GM12878 (cell line): ENCODE measurements at regions not wholly inside any gene's neighbourhood (a gene's known extent, or its start where the extent isn't known, plus 50 kb on each side); places are given as distances from the start of the nearest gene placed in this dataset.

Source experiments
- LARP7 ChIP-seq: fragments of 450-650 bp; IDR thresholded peaks from 2 replicates; pipeline ENCODE4 v1.6.1; 2017; ENCODE audit warnings: mild to moderate bottlenecking
- SMARCA5 ChIP-seq: fragments of 450-650 bp; IDR thresholded peaks from 2 replicates; pipeline ENCODE4 v1.6.1; 2017; ENCODE audit warnings: mild to moderate bottlenecking
- TF ChIP-seq, protein P1 (sequence below): IDR thresholded peaks from 2 replicates; pipeline ENCODE4 v1.6.1; 2012; ENCODE audit warnings: low read depth, low read length, improper control_type of control experiment

DNA sequence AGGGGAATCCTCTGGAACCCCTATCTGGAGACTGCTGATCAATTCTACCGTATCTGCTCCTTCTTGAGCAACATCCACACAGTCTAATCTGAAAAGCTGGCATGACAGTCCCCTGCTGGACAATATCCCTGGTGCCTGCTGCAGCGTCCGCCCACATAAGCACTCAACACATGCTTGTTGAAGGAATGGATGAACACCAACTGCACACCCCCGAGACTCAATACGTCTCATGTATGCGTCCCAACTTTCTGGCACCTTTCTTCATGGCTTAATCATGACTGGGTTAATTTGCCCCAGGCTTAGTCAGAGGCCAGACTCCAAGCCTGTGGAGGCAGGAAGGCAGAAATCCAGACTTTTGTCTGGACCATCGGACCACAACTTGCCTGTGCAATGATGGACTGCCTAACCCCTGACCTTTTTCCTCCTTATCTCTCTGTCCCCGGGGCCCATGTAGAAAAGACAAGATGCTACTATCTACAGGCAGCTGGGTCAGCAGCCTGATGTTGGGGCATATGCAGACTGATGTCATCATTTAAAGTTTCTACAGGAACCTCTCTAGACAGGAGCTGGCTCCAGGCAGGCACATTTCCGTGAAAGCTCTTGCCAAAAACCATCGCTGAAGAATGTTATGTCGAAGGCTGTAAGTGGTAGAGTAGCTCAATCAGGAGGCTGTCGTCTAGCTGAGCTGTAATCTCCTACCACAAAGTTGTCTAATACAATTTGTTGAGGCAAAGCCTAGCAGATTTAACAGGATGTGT lies 114.1 kb upstream of the TPM1 start:
- TF ChIP-seq SMARCA5 (no peak), LARP7 (no peak)
- TF ChIP-seq, protein P1, sequence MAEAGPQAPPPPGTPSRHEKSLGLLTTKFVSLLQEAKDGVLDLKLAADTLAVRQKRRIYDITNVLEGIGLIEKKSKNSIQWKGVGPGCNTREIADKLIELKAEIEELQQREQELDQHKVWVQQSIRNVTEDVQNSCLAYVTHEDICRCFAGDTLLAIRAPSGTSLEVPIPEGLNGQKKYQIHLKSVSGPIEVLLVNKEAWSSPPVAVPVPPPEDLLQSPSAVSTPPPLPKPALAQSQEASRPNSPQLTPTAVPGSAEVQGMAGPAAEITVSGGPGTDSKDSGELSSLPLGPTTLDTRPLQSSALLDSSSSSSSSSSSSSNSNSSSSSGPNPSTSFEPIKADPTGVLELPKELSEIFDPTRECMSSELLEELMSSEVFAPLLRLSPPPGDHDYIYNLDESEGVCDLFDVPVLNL, result no peak
